Kidney glomerular epithelial cell (primary cell): ENCODE measurements at regions not wholly inside any gene's neighbourhood (a gene's known extent, or its start where the extent isn't known, plus 50 kb on each side); places are given as distances from the start of the nearest gene placed in this dataset.
"Not testable (repeated sequence)": the region's sequence is repeated elsewhere in the genome, so short reads cannot be mapped to it uniquely, and the experiment has no call there.

Experiments used
- DNase-seq: peaks from one replicate; lab custom pipeline; 2025; lab: John Stamatoyannopoulos, UW

- no peak for DNase-seq
These were observed 514.3 kb upstream of the ADARB2 start for GRCh38 chr10:2251631-2252030.

- DNase-seq, result no peak
These were observed 509.4 kb upstream of the ADARB2 start for GRCh38 chr10:2246747-2247146.

GRCh38 chr10:2245580-2245979, 508.3 kb upstream of the ADARB2 start:
- DNase-seq, result no peak

- no peak for DNase-seq
These were observed 507.1 kb upstream of the ADARB2 start for GRCh38 chr10:2244471-2244870.

DNA sequence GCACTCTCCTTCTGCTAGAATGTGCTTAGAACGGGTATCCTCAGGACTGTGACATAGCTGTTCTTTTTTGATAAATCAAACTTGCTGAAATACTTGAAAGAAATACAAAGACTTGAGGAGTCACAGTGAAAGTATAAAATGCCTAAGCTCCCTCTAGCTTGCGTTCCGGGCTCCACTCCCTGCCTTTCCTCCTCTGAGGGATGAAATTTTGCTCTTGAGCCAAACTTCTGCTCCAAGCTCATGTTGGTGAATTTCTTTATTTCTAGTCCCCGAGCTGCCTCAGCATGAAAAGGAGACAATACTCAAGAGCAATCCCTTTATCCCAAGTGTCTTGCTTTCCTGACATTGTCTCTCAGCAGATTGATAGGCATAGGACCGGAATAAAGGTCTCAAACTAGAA, 499.6 kb upstream of the ADARB2 start:
- no peak for DNase-seq

DNA sequence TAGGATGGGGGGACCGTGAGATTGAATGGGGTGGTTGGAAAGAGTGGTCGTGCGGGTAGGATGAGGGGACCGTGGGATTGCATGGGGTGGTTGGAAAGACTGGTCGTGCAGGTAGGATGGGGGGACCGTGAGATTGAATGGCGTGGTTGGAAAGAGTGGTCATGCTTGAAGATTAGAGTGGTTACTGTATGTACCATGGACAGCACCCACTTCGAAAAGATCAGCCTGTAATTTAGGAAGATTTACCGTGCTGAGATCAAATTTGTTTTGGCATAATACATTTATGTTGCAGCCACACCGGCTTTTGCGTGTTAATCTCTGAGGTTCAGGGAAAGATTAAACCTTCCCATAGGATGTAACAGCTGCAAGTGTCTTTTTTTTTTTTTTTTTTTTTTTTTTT, 495.2 kb upstream of the ADARB2 start:
- no peak for DNase-seq

DNA sequence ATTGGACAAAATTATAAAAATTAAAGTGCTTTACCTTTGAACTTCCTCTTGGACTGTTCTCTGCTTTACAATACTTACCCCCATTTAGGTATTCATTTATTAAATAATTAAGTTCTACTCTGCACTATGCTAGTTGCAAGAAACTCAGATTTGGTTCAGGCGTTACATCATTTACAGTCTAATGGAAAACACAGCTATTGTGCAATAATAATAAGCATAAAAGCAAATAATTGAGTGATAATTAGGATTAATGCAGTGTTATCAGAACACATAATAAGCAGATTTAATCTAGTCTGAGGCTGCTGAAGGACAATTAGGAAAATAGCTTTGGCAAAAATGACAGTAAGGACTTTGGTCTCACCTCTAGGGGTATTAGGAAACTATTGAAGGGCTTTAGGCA, 493.2 kb upstream of the ADARB2 start:
- DNase-seq, result no peak

- DNase-seq, result no peak
These were observed 491.1 kb upstream of the ADARB2 start for GRCh38 chr10:2228320-2228901.

GRCh38 chr10:2225609-2226008, 488.3 kb upstream of the ADARB2 start:
- no peak for DNase-seq

GRCh38 chr10:2223548-2224320, 486.4 kb upstream of the ADARB2 start:
- DNase-seq, result no peak

GRCh38 chr10:2222631-2223030, 485.3 kb upstream of the ADARB2 start:
- peak; percentile 62 for DNase-seq

GRCh38 chr10:2214805-2215204, 477.5 kb upstream of the ADARB2 start:
- no peak for DNase-seq

DNA sequence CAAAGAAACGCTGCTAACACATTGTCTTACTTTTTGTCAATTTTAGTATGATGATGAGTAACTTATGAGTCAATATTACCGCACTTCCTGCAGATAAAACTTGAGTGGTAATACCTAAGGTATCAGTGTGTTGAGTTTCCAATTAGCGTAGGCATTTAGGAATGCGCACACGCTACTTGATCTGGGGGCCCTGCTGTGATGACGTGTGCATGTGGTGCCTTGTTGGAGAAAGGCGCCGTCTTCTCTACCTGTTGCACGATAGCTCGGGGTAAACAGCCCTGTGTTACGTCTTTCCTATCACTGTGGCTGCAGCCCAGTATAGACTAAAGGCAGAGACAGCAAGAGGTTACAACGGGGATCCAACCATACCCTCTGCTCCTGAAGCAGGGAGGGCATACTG, 476.8 kb upstream of the ADARB2 start:
- DNase-seq, result no peak

- DNase-seq, result no peak
These were observed 475.0 kb upstream of the ADARB2 start for GRCh38 chr10:2212244-2212834.

DNA sequence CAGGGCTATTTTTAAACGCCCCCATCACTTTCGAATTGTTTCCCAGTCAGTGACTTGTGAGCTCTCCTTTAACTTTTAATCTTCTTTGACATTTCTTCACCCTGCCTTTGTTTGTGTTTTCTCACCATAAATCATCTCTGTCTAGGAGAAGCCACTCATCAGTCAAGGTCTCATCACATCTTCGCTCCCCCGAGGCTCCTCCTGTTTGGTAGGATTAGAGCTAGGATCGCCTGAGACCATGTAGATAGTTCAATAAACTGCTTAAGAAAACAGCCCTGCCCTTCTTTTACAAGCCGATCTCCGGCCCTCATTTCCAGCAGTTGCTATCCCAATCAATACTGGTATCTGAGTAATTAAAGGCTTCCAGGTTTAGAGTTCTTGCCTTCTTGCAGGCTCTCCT, 472.8 kb upstream of the ADARB2 start:
- peak; percentile 7 for DNase-seq

- DNase-seq, result no peak
These were observed 470.8 kb upstream of the ADARB2 start for GRCh38 chr10:2208106-2208505.

GRCh38 chr10:2207246-2207922, 470.1 kb upstream of the ADARB2 start:
- no peak for DNase-seq

DNA sequence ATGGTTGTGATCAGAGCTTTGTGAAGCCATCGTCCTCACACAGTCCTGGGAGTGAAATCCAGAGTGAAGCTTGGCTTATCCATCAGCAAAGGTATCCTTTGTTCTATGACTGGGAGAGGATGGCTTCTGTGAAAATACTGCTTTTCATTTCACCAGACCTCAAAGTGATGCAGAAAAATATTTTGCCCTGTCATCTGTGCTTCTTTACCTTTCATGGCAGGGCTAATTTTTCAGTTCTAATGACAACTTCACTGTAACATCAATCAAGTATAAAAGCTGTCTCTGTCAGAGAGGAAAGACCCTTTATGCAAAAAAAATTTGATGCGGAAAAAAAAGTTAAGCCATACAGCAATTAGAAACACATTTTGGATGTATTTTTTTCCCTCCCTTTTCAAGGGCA, 468.1 kb upstream of the ADARB2 start:
- DNase-seq, result no peak

- DNase-seq, result peak; percentile 60
These were observed 465.1 kb upstream of the ADARB2 start for GRCh38 chr10:2202401-2202800.

DNA sequence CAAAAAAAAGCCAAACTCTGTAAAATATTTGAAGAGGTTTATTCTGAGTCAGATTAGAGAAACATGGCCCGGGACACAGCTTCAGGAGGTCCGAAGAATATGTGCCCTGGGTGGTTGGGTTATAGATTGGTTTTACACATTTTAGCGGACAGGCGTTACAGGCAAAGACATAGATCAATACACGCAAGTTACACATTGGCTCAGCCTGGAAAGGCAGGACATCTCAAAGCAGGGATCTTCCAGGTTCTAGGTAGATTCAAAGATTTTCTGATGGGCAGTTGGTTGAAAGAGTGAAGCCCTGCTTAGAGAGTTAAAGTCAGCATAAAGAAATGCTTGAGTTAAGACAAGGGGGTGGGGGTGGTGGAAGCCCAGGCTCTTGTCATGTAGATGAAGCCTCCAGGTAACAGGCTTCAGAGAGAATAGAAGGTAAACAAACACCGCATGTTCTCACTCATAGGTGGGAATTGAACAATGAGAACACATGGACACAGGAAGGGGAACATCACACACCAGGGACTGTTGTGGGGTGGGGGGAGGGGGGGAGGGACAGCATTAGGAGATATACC, 464.3 kb upstream of the ADARB2 start:
- DNase-seq, result no peak

GRCh38 chr10:2197663-2198062, 460.3 kb upstream of the ADARB2 start:
- no peak for DNase-seq

- DNase-seq, result no peak
These were observed 458.9 kb upstream of the ADARB2 start for GRCh38 chr10:2196272-2196671.

DNA sequence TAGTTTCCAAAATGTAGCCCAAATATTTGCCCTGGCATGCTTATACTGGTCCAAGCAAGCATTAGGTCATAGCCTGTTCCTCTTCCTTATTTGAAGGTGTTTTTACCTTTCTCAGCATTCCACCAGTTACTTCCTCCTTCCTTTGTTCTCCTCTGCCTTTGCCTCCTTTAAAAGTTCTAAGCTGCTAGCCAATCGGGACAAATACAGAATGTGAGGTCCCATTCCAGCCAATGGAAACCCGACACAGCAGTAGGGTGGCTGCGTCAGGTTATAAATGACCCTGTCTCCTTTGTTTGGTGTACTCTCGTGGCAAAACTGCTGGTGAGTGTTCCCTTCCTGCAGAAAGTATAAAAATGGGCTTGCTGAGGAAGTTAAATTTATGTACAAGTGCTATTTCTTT, 452.0 kb upstream of the ADARB2 start:
- not testable (repeated sequence) for DNase-seq
